ENCODE measurements at regions not wholly inside any gene's neighbourhood (a gene's known extent, or its start where the extent isn't known, plus 50 kb on each side); places are given as distances from the start of the nearest gene placed in this dataset.
A peak's percentile ranks its signal among the peaks of the same experiment; 100 is the strongest.
"Not testable (repeated sequence)": the region's sequence is repeated elsewhere in the genome, so short reads cannot be mapped to it uniquely, and the experiment has no call there.

- H3K4me1 ChIP-seq (ENCODE audit: control insufficient read depth, insufficient read depth, low read length, unreplicated experiment) = peaks cover 5% of the 10 kb centered on the region
- H3K36me3 ChIP-seq (ENCODE audit: insufficient read depth, low read length) = no peaks in the 10 kb centered on the region
- H3K27ac ChIP-seq (ENCODE audit: low read depth, low read length) = no peak overlapping the region
- H3K27me3 ChIP-seq (ENCODE audit: insufficient read depth, low read length) = no peaks in the 10 kb centered on the region
- peak overlapping the region; percentile 56 for H2AFZ ChIP-seq (ENCODE audit: low read length, unreplicated experiment)
- no peaks in the 10 kb centered on the region for H3K79me2 ChIP-seq (ENCODE audit: control insufficient read depth, insufficient read depth, low read length, unreplicated experiment)
- H3K4me3 ChIP-seq (ENCODE audit: low read depth, low read length) = 0 out of 2 replicates have a peak overlapping the region, but pooled peaks have one; percentile 43
Observed at GRCh38 chr3:163523375-163523774, 1554.9 kb downstream of the SI start.

DNA sequence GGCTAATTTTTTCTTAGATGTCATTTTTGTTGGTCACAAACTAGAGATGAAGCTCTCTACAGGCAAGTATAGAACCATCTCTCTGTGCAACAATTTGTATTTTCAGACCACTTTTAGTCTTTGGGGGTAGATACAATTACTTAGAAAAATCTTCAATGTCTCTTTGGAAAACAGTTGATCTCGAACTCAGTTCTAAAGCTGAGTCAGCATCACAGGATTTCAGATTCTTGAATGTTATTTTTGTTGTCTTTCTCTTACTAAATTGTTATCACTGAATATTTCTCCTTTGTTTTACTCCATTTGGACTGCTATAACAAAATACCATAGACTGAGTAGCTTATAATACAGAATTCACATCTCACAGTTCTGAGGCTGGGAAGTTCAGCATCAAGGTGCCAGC lies 1557.0 kb downstream of the SI start:
- no peaks in the 10 kb centered on the region for H3K79me2 ChIP-seq (ENCODE audit: control insufficient read depth, insufficient read depth, low read length, unreplicated experiment)
- peaks cover 5% of the 10 kb centered on the region for H3K4me1 ChIP-seq (ENCODE audit: control insufficient read depth, insufficient read depth, low read length, unreplicated experiment)
- no peak overlapping the region for H3K4me3 ChIP-seq (ENCODE audit: low read depth, low read length)
- no peaks in the 10 kb centered on the region for H3K27me3 ChIP-seq (ENCODE audit: insufficient read depth, low read length)
- H3K36me3 ChIP-seq (ENCODE audit: insufficient read depth, low read length) = no peaks in the 10 kb centered on the region
- no peak overlapping the region for H2AFZ ChIP-seq (ENCODE audit: low read length, unreplicated experiment)
- H3K27ac ChIP-seq (ENCODE audit: low read depth, low read length) = no peak overlapping the region

DNA sequence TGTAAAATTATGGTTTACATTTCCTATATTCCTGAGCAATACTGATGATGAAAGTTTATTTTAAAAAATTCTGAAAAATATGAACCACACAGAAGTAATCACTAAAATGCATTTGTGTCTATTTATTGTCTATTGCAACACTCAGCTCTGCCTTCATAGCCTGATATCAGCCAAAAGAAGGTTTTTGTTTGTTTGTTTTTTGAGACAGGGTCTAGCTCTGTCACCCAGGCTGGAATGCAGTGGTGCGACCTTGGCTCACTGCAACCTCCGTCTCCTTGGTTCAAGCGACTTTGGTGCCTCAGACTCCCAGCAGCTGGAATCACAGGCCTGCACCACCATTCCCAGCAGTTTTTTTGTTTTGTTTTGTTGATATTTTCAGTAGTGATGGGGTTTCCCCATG lies 1560.2 kb downstream of the SI start:
- Histone ChIP-seq H3K27ac (ENCODE audit: low read depth, low read length) (no peak overlapping the region), H2AFZ (ENCODE audit: low read length, unreplicated experiment) (no peak overlapping the region), H3K4me1 (ENCODE audit: control insufficient read depth, insufficient read depth, low read length, unreplicated experiment) (peaks cover 4% of the 10 kb centered on the region), H3K4me3 (ENCODE audit: low read depth, low read length) (no peak overlapping the region), H3K79me2 (ENCODE audit: control insufficient read depth, insufficient read depth, low read length, unreplicated experiment) (no peaks in the 10 kb centered on the region), H3K27me3 (ENCODE audit: insufficient read depth, low read length) (no peaks in the 10 kb centered on the region), H3K36me3 (ENCODE audit: insufficient read depth, low read length) (no peaks in the 10 kb centered on the region)

- Histone ChIP-seq H3K4me1 (ENCODE audit: control insufficient read depth, insufficient read depth, low read length, unreplicated experiment) (no peaks in the 10 kb centered on the region), H3K27me3 (ENCODE audit: insufficient read depth, low read length) (no peaks in the 10 kb centered on the region), H2AFZ (ENCODE audit: low read length, unreplicated experiment) (no peak overlapping the region), H3K4me3 (ENCODE audit: low read depth, low read length) (no peak overlapping the region), H3K36me3 (ENCODE audit: insufficient read depth, low read length) (no peaks in the 10 kb centered on the region), H3K27ac (ENCODE audit: low read depth, low read length) (no peak overlapping the region), H3K79me2 (ENCODE audit: control insufficient read depth, insufficient read depth, low read length, unreplicated experiment) (no peaks in the 10 kb centered on the region)
Observed at GRCh38 chr3:163513149-163513657, 1565.1 kb downstream of the SI start.

DNA sequence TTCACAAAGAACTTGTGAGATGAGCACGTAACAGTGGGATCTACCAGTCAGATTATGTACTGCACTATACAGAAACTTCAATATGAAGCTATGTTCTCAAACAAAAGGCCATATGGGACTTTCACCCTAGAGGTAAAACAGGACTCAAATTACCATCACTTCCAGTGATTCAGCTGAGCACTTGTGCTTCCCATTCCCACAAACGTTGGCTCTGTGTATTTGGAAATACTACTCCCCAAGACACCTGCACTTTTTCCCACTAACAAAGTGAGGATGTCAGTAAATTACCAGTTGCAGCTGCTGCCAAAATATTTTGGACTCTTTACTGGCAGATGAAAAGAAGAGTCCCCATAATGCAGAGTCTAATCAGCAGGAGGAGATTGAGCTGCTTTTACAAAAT lies 1570.1 kb downstream of the SI start:
- Histone ChIP-seq H2AFZ (ENCODE audit: low read length, unreplicated experiment) (no peak overlapping the region), H3K4me1 (ENCODE audit: control insufficient read depth, insufficient read depth, low read length, unreplicated experiment) (no peaks in the 10 kb centered on the region), H3K27ac (ENCODE audit: low read depth, low read length) (no peak overlapping the region), H3K79me2 (ENCODE audit: control insufficient read depth, insufficient read depth, low read length, unreplicated experiment) (no peaks in the 10 kb centered on the region), H3K27me3 (ENCODE audit: insufficient read depth, low read length) (no peaks in the 10 kb centered on the region), H3K36me3 (ENCODE audit: insufficient read depth, low read length) (no peaks in the 10 kb centered on the region), H3K4me3 (ENCODE audit: low read depth, low read length) (no peak overlapping the region)

GRCh38 chr3:163504974-163505373 lies 1573.3 kb downstream of the SI start:
- Histone ChIP-seq H2AFZ (ENCODE audit: low read length, unreplicated experiment) (no peak overlapping the region), H3K4me1 (ENCODE audit: control insufficient read depth, insufficient read depth, low read length, unreplicated experiment) (no peaks in the 10 kb centered on the region), H3K36me3 (ENCODE audit: insufficient read depth, low read length) (no peaks in the 10 kb centered on the region)

GRCh38 chr3:163499736-163500219 lies 1578.5 kb downstream of the SI start:
- H3K27ac ChIP-seq (ENCODE audit: low read depth, low read length); H3K4me3 ChIP-seq (ENCODE audit: low read depth, low read length); H3K4me1 ChIP-seq (ENCODE audit: control insufficient read depth, insufficient read depth, low read length, unreplicated experiment); H3K36me3 ChIP-seq (ENCODE audit: insufficient read depth, low read length); H2AFZ ChIP-seq (ENCODE audit: low read length, unreplicated experiment); H3K27me3 ChIP-seq (ENCODE audit: insufficient read depth, low read length); H3K79me2 ChIP-seq (ENCODE audit: control insufficient read depth, insufficient read depth, low read length, unreplicated experiment): not testable (repeated sequence)

More at GRCh38 chr3:163504974-163505373, 1573.3 kb downstream of the SI start:
- Histone ChIP-seq H3K27ac (ENCODE audit: low read depth, low read length) (no peak overlapping the region), H3K79me2 (ENCODE audit: control insufficient read depth, insufficient read depth, low read length, unreplicated experiment) (no peaks in the 10 kb centered on the region), H3K4me3 (ENCODE audit: low read depth, low read length) (no peak overlapping the region), H3K27me3 (ENCODE audit: insufficient read depth, low read length) (no peaks in the 10 kb centered on the region)

- not testable (repeated sequence) for H2AFZ ChIP-seq (ENCODE audit: low read length, unreplicated experiment); H3K27me3 ChIP-seq (ENCODE audit: insufficient read depth, low read length); H3K4me1 ChIP-seq (ENCODE audit: control insufficient read depth, insufficient read depth, low read length, unreplicated experiment); H3K36me3 ChIP-seq (ENCODE audit: insufficient read depth, low read length); H3K79me2 ChIP-seq (ENCODE audit: control insufficient read depth, insufficient read depth, low read length, unreplicated experiment); H3K4me3 ChIP-seq (ENCODE audit: low read depth, low read length); H3K27ac ChIP-seq (ENCODE audit: low read depth, low read length)
Observed at GRCh38 chr3:163498842-163499735, 1579.2 kb downstream of the SI start.

DNA sequence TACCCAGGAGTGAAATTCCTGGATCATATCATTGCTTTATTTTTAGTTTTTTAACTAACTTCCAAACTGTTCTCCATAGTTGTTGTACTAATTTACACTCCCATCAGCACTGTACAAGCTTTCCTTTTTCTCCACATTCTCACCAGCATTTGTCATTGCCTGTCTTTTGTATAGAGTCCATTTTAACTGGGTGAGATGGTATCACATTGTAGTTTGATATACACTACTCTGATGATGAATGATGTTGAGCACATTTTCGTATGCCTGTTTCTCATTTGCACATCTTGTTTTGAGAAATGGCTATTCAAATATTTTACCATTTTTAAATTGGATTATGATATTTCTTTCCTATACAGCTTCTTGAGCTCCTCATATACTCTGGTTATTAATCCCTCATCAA lies 1586.6 kb downstream of the SI start:
- no peak overlapping the region for H3K27ac ChIP-seq (ENCODE audit: low read depth, low read length)
- no peaks in the 10 kb centered on the region for H3K27me3 ChIP-seq (ENCODE audit: insufficient read depth, low read length)
- no peak overlapping the region for H3K4me3 ChIP-seq (ENCODE audit: low read depth, low read length)
- H3K79me2 ChIP-seq (ENCODE audit: control insufficient read depth, insufficient read depth, low read length, unreplicated experiment) = no peaks in the 10 kb centered on the region
- no peaks in the 10 kb centered on the region for H3K36me3 ChIP-seq (ENCODE audit: insufficient read depth, low read length)
- no peak overlapping the region for H2AFZ ChIP-seq (ENCODE audit: low read length, unreplicated experiment)
- no peaks in the 10 kb centered on the region for H3K4me1 ChIP-seq (ENCODE audit: control insufficient read depth, insufficient read depth, low read length, unreplicated experiment)

GRCh38 chr3:163490119-163490518 lies 1588.2 kb downstream of the SI start:
- Histone ChIP-seq H3K27ac (ENCODE audit: low read depth, low read length) (no peak overlapping the region), H3K79me2 (ENCODE audit: control insufficient read depth, insufficient read depth, low read length, unreplicated experiment) (no peaks in the 10 kb centered on the region), H3K36me3 (ENCODE audit: insufficient read depth, low read length) (no peaks in the 10 kb centered on the region), H3K27me3 (ENCODE audit: insufficient read depth, low read length) (no peaks in the 10 kb centered on the region), H3K4me3 (ENCODE audit: low read depth, low read length) (no peak overlapping the region), H2AFZ (ENCODE audit: low read length, unreplicated experiment) (no peak overlapping the region), H3K4me1 (ENCODE audit: control insufficient read depth, insufficient read depth, low read length, unreplicated experiment) (no peaks in the 10 kb centered on the region)

DNA sequence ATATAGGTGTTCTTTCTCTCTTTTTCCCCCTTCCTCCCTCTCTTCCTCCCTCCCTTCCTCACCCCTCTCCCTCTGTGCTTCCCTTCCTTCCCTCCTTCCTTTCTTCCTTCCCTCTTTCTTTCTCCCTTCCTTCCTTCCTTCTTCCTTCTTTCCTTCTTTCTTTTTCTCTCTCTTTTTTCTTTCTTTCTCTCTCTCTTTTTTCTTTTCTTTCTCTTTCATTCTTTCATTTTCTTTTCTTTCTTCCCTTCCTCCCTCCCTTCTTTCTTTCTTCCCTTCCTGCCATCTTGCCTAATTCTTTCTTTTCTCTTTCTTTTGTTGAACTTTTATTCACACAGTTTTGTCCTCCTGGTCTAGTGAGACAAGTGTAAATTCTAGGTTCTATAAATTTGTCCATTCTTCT lies 1595.6 kb downstream of the SI start:
- peak overlapping the region; percentile 23 for H2AFZ ChIP-seq (ENCODE audit: low read length, unreplicated experiment)
- no peaks in the 10 kb centered on the region for H3K36me3 ChIP-seq (ENCODE audit: insufficient read depth, low read length)

More for the DNA sequence above, 1595.6 kb downstream of the SI start:
- Histone ChIP-seq H3K4me1 (ENCODE audit: control insufficient read depth, insufficient read depth, low read length, unreplicated experiment) (no peaks in the 10 kb centered on the region), H3K4me3 (ENCODE audit: low read depth, low read length) (no peak overlapping the region), H3K79me2 (ENCODE audit: control insufficient read depth, insufficient read depth, low read length, unreplicated experiment) (no peaks in the 10 kb centered on the region), H3K27me3 (ENCODE audit: insufficient read depth, low read length) (no peaks in the 10 kb centered on the region), H3K27ac (ENCODE audit: low read depth, low read length) (no peak overlapping the region)
